ENCODE measurements at regions not wholly inside any gene's neighbourhood (a gene's known extent, or its start where the extent isn't known, plus 50 kb on each side); places are given as distances from the start of the nearest gene placed in this dataset.

GRCh38 chr10:55329796-55330195 is 528.8 kb upstream of the PCDH15 start:
- TF ChIP-seq, protein P1, sequence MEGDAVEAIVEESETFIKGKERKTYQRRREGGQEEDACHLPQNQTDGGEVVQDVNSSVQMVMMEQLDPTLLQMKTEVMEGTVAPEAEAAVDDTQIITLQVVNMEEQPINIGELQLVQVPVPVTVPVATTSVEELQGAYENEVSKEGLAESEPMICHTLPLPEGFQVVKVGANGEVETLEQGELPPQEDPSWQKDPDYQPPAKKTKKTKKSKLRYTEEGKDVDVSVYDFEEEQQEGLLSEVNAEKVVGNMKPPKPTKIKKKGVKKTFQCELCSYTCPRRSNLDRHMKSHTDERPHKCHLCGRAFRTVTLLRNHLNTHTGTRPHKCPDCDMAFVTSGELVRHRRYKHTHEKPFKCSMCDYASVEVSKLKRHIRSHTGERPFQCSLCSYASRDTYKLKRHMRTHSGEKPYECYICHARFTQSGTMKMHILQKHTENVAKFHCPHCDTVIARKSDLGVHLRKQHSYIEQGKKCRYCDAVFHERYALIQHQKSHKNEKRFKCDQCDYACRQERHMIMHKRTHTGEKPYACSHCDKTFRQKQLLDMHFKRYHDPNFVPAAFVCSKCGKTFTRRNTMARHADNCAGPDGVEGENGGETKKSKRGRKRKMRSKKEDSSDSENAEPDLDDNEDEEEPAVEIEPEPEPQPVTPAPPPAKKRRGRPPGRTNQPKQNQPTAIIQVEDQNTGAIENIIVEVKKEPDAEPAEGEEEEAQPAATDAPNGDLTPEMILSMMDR (IDR thresholded peaks at IDR 0.05): no peak
- H3K4me3 ChIP-seq: no peak overlapping the region
- DNase-seq: no peak
- H3K27me3 ChIP-seq: no peaks in the 10 kb centered on the region
- no peak overlapping the region for H3K27ac ChIP-seq
- H3K4me1 ChIP-seq (ENCODE audit: insufficient read depth): no peaks in the 10 kb centered on the region
- H3K9me3 ChIP-seq: no peaks in the 10 kb centered on the region
- intact Hi-C loops (cut with DNase I): no loop called here
- no peaks in the 10 kb centered on the region for H3K36me3 ChIP-seq

- no peak for DNase-seq
- 75 to 97% (median 95%) methylated on average over 2 of the region's 2 CpGs for whole genome bisulfite sequencing, 3 donors
- Histone ChIP-seq H3K27ac (no peak overlapping the region), H3K36me3 (no peaks in the 10 kb centered on the region), H3K27me3 (no peaks in the 10 kb centered on the region), H3K4me3 (no peak overlapping the region), H3K4me1 (ENCODE audit: insufficient read depth) (no peaks in the 10 kb centered on the region), H3K9me3 (no peaks in the 10 kb centered on the region)
- intact Hi-C loops (cut with DNase I): no loop called here
- TF ChIP-seq EP300 (IDR thresholded peaks at IDR 0.05): no peak
- TF ChIP-seq, protein P1 (IDR thresholded peaks at IDR 0.05): no peak
- TF ChIP-seq POLR2A (IDR thresholded peaks at IDR 0.05): no peak
Observed at GRCh38 chr10:55320187-55320700, 519.2 kb upstream of the PCDH15 start.

GRCh38 chr10:55311848-55312635 is 511.0 kb upstream of the PCDH15 start:
- no peaks in the 10 kb centered on the region for H3K36me3 ChIP-seq
- DNase-seq: no peak
- 52 to 73% (median 53%) methylated on average over 4 of the region's 4 CpGs for WGBS, 3 donors
- no peaks in the 10 kb centered on the region for H3K4me1 ChIP-seq (ENCODE audit: insufficient read depth)
- no peaks in the 10 kb centered on the region for H3K9me3 ChIP-seq
- no peaks in the 10 kb centered on the region for H3K27me3 ChIP-seq
- intact Hi-C loops (cut with DNase I): no loop called here
- TF ChIP-seq EP300 (IDR thresholded peaks at IDR 0.05) (no peak), POLR2A (IDR thresholded peaks at IDR 0.05) (no peak)
- TF ChIP-seq, protein P1 (IDR thresholded peaks at IDR 0.05): no peak
- H3K27ac ChIP-seq: no peak overlapping the region
- H3K4me3 ChIP-seq: no peak overlapping the region

DNA sequence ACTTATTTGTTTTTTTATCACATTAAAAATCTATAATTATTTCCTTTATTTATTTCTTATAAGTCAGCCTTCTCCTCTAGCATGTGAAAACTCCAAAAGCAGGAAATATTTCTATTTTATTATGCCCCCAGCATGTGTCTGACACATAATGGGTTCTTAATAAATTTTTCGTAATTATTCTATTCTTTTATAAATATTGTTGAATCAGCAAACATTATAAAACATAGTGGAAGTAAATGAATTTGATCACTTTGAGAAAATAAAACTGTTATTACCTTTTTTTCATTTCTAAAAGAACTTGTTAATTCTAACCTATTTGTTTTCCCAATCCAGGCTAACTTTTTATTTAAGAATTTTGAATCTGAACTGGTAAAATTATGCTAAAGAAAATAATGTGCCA is 509.1 kb upstream of the PCDH15 start:
- H3K9me3 ChIP-seq: no peaks in the 10 kb centered on the region
- no peaks in the 10 kb centered on the region for H3K4me1 ChIP-seq (ENCODE audit: insufficient read depth)
- no peak for DNase-seq
- TF ChIP-seq, protein P1 (IDR thresholded peaks at IDR 0.05): no peak
- TF ChIP-seq POLR2A (IDR thresholded peaks at IDR 0.05) (no peak), EP300 (IDR thresholded peaks at IDR 0.05) (no peak)
- no peaks in the 10 kb centered on the region for H3K36me3 ChIP-seq
- intact Hi-C loops (cut with DNase I): no loop called here
- no peak overlapping the region for H3K27ac ChIP-seq
- no peak overlapping the region for H3K4me3 ChIP-seq
- no peaks in the 10 kb centered on the region for H3K27me3 ChIP-seq
- 85 to 92% (median 88%) methylated on average over 1 of the region's 1 CpG for WGBS, 3 donors

Measured in ovary (tissue), 7 donors.